Calu3 (cell line): ENCODE measurements at regions not wholly inside any gene's neighbourhood (a gene's known extent, or its start where the extent isn't known, plus 50 kb on each side); places are given as distances from the start of the nearest gene placed in this dataset.

Source experiments
- BruUV-seq: library from RNA; stranded (reverse); fragments of 400-500 nt; replicated peaks from 2 replicates; lab custom pipeline; 2021; lab: Mats Ljungman, UMichigan
- CTCF ChIA-PET: fragments of 300-600 bp; sonication (Branson Sonifier 250); formaldehyde crosslinking; loops from one replicate; lab custom pipeline; 2022; ENCODE audit warnings: antibody characterized with exemption; lab: Charles Lee
- DNase-seq: peaks from one replicate; pipeline ENCODE4 v3.0.0; 2022
- H3K27ac Mint-ChIP-seq: one replicate; pipeline ENCODE4 v1.8.0; 2022; ENCODE audit warnings: mixed read lengths; ENCODE audit not compliant: unreplicated experiment
- H3K27me3 Mint-ChIP-seq: one replicate; pipeline ENCODE4 v1.8.0; 2022; ENCODE audit warnings: mixed read lengths; ENCODE audit not compliant: unreplicated experiment
- H3K36me3 Mint-ChIP-seq: one replicate; pipeline ENCODE4 v1.8.0; 2022; ENCODE audit warnings: mild to moderate bottlenecking, moderate library complexity, mixed read lengths; ENCODE audit not compliant: insufficient read depth, unreplicated experiment
- H3K4me1 Mint-ChIP-seq: one replicate; pipeline ENCODE4 v1.8.0; 2022; ENCODE audit warnings: mild to moderate bottlenecking, low read depth, mixed read lengths; ENCODE audit not compliant: unreplicated experiment
- H3K4me3 Mint-ChIP-seq: one replicate; pipeline ENCODE4 v1.8.0; 2022; ENCODE audit warnings: mild to moderate bottlenecking, low read depth, moderate library complexity, mixed read lengths; ENCODE audit not compliant: unreplicated experiment
- H3K9me3 Mint-ChIP-seq: one replicate; pipeline ENCODE4 v1.8.0; 2022; ENCODE audit warnings: low read depth, mixed read lengths; ENCODE audit not compliant: unreplicated experiment
- CTCF ChIP-seq: fragments of 200-600 bp; IDR thresholded peaks from one replicate; pipeline ENCODE4 v1.8.0; 2022; ENCODE audit warnings: antibody characterized with exemption; ENCODE audit not compliant: unreplicated experiment
- intact Hi-C: fragments of 100-400 bp; cut with micrococcal nuclease; formaldehyde crosslinking; loops from one replicate; pipeline ENCODE4 v1.10.0; 2022; ENCODE audit not compliant: unreplicated experiment

- DNase-seq: no peak
- no peak for TF ChIP-seq CTCF
- Mint-ChIP-seq H3K9me3 (peaks cover 14% of the 10 kb centered on the region), H3K27ac (no peak overlapping the region), H3K4me1 (no peaks in the 10 kb centered on the region), H3K36me3 (no peaks in the 10 kb centered on the region), H3K27me3 (no peaks in the 10 kb centered on the region), H3K4me3 (no peak overlapping the region)
- intact Hi-C loops: no loop called here
- CTCF ChIA-PET: no interaction called here
- no TSS peak for BruUV-seq
These were observed 825.6 kb downstream of the TBC1D22A start for GRCh38 chr22:47587861-47588577.

- no peak overlapping the region for H3K4me3 Mint-ChIP-seq
- H3K27me3 Mint-ChIP-seq: no peaks in the 10 kb centered on the region
- H3K9me3 Mint-ChIP-seq: peaks cover 14% of the 10 kb centered on the region
- TF ChIP-seq CTCF: no peak
- no peaks in the 10 kb centered on the region for H3K36me3 Mint-ChIP-seq
- BruUV-seq: no TSS peak
- intact Hi-C loops: no loop called here
- no peaks in the 10 kb centered on the region for H3K4me1 Mint-ChIP-seq
- DNase-seq: no peak
- CTCF ChIA-PET: no interaction called here
- H3K27ac Mint-ChIP-seq: no peak overlapping the region
These were observed 824.9 kb downstream of the TBC1D22A start for GRCh38 chr22:47587361-47587760.

- no peaks in the 10 kb centered on the region for H3K4me1 Mint-ChIP-seq
- BruUV-seq: no TSS peak
- no peaks in the 10 kb centered on the region for H3K36me3 Mint-ChIP-seq
- H3K27me3 Mint-ChIP-seq: no peaks in the 10 kb centered on the region
- TF ChIP-seq CTCF: no peak
- no peak for DNase-seq
- H3K4me3 Mint-ChIP-seq: no peak overlapping the region
- peaks cover 14% of the 10 kb centered on the region for H3K9me3 Mint-ChIP-seq
- intact Hi-C loops: no loop called here
- H3K27ac Mint-ChIP-seq: no peak overlapping the region
- CTCF ChIA-PET: no interaction called here
These were observed 824.5 kb downstream of the TBC1D22A start for GRCh38 chr22:47586946-47587345.

GRCh38 chr22:47586038-47586437, 823.6 kb downstream of the TBC1D22A start:
- H3K36me3 Mint-ChIP-seq: no peaks in the 10 kb centered on the region
- CTCF ChIA-PET: interaction anchor here (1.0 kb wide), 1 partner anchor 753 kb away, joined by 4 read pairs; no protein-coding TSS in a partner anchor
- no peaks in the 10 kb centered on the region for H3K27me3 Mint-ChIP-seq
- H3K4me1 Mint-ChIP-seq: no peaks in the 10 kb centered on the region
- H3K4me3 Mint-ChIP-seq: no peak overlapping the region
- no peak for TF ChIP-seq CTCF
- DNase-seq: no peak
- intact Hi-C loops: no loop called here
- BruUV-seq: no TSS peak
- H3K27ac Mint-ChIP-seq: no peak overlapping the region
- H3K9me3 Mint-ChIP-seq: peaks cover 11% of the 10 kb centered on the region
